NCI-H2196 (cell line): ENCODE measurements at regions not wholly inside any gene's neighbourhood (a gene's known extent, or its start where the extent isn't known, plus 50 kb on each side); places are given as distances from the start of the nearest gene placed in this dataset.
"Not testable (repeated sequence)": the region's sequence is repeated elsewhere in the genome, so short reads cannot be mapped to it uniquely, and the experiment has no call there.

Experiments used
- DNase-seq: peaks from one replicate; lab custom pipeline; 2025; ENCODE audit not compliant: unreplicated experiment; lab: John Stamatoyannopoulos, UW

DNA sequence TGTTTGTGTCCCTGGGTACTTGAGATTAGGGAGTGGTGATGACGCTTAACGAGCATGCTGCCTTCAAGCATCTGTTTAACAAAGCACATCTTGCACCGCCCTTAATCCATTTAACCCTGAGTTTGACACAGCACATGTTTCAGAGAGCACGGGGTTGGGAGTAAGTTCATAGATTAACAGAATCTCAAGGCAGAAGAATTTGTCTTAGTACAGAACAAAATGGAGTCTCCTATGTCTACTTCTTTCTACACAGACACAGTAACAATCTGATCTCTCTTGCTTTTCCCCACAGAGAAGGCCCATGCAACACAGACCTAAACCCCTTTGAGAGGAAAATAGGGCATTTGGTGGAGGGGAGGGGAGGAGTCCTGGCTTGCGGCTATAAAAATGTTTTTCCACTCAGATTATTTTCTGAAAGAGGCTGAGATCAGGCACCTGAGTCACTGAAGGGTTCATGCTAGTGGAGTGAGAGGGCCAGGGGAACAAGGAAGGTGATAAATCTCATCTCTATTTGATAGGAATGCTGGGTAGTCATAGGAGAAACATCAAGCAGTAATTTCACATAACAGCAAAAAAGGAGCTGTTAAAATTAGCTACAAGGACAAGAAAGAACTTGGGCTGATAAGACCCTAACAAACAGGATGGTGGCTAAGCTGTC, 136.9 kb downstream of the OR2B2 start:
- not testable (repeated sequence) for DNase-seq

DNA sequence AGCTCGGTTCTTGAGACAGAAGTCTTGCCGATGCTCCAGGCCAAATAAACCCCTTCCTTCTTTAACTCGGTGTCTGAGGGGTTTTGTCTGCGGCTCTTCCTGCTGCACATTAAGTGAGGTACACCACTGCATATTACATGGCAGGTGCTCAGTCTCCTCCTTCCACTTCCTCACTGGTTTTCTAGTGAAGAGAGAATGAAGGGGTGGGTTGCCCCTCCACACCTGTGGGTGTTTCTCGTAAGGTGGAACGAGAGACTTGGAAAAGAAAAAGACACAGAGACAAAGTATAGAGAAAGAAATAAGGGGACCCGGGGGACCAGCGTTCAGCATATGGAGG, 138.0 kb downstream of the OR2B2 start:
- not testable (repeated sequence) for DNase-seq

DNA sequence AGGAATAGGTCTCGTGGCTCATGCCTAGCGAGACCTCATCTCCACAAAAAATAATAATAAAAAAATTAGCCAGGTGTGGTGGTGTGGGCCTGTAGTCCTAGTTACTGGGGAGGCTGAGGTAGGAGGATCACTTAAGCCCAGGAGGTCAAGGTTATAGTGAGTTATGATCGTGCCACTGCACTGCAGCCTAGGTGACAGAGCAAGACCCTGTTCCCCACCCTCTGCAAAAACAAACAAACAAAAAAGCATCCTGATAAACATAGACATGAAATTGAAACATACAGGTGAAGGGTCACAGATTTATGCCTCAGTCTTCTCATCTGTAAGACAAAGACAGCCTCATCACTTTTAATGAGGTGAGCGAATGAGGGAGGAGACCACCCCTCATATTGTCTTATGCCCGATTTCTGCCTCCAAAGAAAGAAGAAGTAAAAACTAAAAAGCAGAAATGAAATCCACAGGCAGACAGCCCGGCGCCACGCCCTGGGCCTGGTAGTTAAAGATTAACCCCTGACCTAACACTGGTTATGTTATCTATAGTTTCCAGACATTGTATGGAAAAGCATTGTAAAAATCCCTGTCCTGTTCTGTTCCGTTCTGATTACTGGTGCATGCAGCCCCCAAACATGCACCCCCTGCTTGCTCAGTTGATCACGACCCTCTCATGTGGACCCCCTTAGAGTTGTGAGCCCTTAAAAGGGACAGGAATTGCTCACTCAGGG, 138.5 kb downstream of the OR2B2 start:
- not testable (repeated sequence) for DNase-seq

DNA sequence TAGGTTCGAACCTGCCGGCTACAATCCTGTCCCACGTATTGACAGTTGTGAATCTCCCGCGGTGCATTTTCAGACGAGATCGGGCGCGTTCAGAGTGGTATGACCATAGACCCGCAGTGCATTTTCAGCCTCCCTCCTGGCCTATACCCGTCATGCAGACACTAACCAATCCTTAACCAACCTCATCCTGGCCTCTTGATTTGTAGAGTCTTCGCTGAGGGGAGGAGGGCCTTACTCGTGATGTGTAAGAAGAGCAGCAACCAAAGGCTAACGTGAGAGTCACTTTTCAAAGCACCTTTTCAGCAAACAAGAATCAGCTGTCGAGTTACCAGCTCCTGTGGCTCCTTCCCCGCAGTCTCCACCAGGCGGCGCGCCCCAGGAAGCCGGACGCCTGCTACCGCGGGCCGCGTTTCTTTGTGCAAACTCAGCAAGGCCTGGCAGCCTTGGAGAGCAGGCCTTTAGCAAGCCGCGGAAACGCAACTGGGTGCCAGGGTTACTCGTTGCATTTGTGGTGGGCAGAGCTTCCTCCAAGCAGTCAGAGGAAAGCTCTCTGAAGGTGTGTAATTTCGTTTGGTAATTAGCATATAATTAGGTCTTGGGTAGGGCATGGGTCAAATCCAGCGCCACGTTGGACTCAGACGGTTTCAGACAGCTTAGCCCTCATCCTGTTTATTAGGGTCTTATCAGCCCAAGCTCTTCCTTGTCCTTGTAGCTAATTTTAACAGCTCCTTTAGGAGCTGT, 139.8 kb downstream of the OR2B2 start:
- peak; percentile 30 for DNase-seq

DNA sequence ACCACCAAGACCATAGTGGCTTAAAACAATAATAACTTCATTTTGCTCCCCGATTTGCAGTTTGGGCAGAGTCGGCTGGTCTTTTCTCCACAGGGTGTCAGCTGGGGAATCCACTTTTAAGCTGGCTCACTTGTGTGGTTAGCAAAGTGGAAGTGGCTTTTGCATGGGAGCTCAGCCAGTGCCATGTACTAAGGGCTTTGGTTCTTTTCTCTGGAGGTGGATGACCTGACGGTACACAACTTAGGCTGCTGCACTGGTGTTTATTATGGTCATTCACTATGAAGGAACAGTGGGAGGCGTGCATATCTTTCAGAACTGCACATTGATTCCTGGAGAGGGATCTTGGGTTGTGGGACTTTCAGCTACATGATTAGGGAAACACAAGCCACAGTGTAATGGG, 141.0 kb downstream of the OR2B2 start:
- DNase-seq = no peak

DNA sequence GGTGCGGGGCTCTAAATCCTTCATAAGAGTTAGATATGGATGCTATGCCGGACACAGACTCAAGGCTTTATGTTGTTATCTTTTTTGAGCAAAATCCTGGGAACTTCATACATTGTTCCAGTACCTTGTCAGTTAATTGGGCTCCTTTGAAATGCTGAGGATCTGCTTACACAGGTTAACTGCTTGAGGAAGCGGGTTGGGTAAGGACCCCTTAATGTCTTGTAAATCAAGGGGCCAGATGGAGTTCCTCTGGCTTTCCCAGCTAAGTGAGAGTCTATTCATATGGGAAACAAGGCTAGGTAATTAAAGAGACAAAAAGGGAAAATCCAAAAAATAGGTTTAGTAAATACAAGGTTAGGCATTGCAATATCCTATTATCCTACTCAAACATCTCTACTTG, 141.5 kb downstream of the OR2B2 start:
- no peak for DNase-seq

DNA sequence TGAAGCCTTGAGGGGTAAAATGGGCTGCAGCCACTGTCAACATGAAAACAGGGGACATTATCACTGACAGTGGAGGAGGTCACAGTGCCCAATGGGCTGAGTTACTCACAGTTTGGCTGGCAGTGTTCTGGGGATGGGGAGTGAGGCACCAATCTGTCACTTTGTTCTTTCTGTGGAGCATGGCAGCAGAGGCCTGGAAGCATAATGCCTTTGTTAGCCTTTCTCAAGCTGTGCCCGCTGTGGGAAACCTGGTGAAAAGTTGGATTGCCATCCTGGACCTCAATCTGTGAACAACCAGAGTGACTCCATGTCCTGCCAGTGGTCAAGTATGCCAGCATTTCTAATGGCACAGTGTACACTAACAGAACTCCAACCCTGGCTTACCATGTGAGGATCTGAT, 143.6 kb downstream of the OR2B2 start:
- DNase-seq = no peak

DNA sequence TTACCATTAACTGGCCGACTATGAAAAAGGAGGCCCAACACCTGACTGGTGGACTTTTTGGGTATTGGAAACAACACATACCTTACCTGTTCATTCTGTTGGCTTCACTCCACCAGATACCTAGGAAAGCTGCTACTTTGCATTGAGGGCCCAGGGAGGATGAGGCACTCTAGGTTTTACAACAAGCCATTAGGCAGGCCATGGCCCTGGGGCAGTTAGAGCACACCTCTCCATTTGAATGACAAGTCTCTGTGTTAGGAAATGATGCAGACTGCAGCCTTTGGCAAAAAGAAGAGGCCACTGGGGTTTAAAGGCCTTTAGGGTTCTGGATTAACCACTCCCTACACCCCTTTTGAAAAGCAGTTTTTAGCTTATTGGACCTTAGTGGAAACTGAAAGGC, 144.3 kb downstream of the OR2B2 start:
- no peak for DNase-seq

DNA sequence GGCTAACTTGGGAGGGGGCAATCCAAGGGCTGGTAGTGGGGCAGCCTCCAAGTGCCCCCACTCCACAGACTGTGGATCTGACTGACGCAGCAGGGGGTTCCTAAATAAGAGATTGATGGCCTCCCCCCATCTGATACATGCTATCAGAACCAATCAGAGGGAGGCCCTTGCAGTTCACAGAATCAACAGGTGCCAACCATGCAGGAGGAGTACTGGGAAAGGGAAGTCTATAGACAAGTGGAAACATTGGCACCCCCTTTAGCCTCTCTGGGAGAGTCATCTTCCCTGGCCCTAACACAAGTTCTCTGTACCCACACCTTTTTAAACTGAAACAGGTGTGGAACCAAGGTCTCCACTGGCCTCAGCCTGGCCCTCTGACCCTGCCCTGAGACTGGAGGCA, 145.8 kb downstream of the OR2B2 start:
- DNase-seq = no peak

DNA sequence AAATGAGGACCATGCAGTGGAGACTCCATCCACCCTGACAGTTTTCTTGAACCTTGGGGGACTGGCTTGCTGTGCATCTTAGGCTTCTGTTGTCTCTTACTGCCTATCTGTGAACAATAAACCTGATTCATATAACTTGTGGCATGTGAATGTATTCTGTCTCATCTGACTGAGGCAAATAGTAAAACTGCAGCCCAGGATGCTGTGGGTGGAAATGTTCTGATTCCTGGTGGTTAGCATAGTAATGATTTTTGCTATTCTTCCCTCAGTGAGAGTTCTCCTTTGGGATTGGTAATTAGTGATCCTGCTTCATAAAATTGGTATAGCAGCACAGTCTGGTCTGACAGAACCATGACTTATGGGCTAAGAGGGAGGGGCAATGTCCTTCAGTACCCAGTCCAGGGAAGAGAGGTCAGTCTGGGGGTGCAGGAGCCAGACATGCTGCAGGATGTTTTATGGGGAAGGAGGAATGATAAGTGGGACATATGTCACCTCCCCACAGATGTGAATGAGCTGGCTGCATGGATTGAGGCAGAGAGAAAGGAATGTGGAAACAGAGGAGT, 147.1 kb downstream of the OR2B2 start:
- DNase-seq = no peak

DNA sequence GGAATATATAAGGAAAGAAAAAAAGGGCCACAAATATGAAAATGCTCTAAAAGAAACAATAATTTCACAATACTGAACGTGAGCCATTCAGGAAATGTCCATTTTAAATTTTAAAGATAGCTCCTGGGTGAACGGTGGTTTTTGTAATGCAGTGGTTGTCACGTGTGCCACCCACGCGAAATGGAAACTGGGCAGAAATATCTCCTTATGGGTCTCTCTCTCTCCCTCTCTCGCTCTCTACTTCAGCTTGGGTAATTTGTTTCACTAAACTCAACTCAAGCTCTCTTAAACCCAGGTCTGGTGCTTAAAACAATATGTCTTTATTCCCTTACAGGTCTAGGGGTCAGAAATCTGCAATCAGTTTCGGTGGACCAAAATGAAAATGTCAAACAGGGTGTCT, 150.8 kb downstream of the OR2B2 start:
- DNase-seq = no peak

DNA sequence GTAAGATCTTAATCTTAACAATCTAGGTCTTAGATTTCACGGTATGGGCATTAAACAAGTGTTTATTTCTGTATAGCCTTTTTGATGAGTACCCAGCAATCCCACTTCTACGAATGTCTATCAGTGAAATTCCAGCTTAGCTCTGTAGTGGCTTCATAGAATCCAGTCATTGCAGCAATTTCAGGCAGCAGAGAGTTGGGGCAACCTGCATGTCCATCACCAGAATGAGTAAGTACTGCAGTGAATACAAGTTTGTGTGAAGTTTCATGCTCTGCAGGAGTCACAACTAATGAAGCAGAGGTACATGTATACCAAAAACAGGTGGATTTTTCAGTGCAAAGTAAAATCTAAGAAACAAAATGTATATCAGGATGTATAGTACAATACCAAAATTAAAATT, 151.7 kb downstream of the OR2B2 start:
- DNase-seq = no peak

DNA sequence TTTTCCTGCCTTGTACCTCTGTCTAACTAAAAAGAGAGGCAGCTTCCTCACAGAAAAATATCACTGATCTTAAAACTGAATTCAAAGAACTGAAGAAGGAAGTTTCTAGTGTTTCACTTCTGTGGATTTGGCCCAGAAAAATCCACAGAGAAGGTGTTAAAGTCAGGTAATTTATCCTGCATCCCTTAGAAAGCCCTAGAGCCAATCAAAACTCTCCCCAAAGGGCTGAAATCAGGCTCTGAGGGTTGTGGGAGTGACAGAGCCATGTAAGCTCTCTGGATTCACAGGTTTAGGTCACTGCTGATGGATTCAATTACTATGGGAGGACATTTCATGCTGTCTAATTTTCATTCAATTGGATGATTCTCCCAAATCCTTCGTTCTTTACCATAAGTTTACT, 152.3 kb downstream of the OR2B2 start:
- no peak for DNase-seq

DNA sequence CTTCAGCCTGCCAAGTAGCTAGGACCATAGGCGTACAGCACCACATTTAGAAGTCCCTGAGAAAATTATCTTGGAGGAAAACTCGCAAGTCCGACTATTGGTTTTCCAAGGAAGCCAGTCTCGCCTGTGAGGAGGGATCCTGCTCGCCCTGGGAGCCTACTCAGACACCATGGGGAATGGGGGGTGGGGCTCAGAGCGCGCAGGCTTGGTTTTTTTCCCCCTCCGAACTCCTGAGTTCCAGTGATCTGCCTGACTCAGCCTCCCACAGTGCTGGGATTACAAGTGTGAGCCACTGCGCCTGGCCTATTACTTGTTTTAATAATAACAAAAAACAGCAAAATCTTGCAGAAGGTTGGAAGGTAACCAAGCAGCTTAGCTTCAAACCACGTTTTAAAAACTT, 153.7 kb downstream of the OR2B2 start:
- no peak for DNase-seq

DNA sequence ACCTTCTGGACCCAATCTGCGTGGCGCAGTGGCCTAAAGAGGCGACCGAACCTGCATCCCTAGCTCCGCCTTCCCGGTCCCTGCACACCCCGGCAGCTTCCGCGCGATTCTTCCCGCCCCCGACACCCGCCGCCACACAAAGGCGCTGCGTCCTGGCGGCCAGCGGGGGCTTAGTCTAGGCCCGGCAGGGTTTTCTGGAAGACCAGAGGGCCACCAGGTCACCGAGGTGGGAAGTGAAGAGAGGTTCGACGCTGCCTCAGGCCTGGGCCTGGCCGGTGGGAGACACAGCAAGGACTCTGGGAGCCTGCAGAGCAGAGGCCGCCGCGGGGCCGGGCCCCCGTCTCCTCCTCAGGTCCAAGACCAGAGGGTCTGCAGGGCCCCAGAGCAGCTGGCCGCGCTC, 154.9 kb downstream of the OR2B2 start:
- DNase-seq = no peak

DNA sequence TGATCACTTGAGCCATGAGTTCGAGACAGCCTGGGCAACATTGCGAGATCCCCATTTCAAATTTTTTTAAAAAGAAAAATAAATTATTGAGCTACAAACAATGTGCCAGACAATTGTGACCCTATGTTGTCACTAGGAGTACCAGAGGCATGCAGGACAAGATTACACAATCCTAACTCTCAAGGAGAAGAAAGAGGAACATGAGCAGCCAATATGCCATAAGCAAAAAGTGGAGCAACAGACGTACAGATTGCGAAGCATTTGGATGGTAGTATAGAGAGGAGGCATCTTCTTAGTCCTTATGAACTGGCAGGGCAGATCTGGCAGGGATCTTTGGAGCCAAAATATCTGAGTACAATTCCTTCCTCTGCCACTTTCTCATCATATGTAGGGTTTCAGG, 156.4 kb downstream of the OR2B2 start:
- no peak for DNase-seq

DNA sequence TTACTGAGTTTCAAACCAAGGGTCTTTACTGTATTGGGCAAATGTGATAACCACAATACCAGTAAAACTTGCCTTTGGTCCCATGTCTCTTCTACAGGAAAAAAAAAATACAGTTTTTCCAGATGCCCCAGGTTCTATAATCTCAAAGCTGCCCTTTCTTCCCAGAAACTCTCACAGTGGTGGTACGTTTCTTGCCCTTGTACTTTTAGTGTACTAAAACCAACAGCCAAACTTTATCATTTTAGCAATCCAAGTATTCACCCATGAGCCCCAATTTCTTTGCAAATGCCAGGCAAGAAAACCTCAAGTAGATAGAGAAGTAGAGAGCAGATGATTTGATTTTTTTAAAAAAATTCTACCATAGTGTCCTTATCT, 157.8 kb downstream of the OR2B2 start:
- no peak for DNase-seq

DNA sequence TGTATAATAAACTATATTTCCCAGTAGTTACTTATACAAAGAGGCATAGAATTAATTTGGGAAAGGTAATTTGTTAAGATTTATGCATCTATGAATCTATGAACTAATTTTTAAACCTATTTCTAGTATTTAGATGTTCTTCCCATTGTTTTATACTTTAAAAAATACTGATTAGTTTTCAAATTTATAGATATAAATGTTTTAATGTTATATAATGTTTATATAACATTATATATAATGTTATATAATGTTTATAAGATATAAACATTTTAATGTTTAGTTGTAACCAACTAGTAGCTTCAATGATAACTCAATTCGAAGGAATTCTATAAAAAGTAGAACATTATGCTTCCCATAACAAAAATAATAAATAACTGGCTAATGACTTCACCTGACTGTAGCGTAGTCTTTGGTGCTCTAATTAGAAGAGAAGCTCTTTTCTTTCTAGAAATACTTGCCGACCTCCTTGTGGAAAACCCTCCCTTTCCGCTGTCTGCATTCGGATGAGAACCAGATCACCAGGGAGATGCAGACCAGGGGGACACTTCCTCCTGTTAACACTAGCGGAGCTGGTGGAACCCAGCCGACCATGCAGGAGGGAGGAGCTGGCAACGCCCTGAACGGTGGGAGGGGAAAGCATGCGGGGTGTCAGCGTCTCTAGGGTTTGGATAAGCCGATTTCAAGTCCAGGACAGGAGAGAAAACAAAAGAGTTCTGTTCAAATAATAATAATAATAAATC, 158.4 kb downstream of the OR2B2 start:
- peak; percentile 73 for DNase-seq

DNA sequence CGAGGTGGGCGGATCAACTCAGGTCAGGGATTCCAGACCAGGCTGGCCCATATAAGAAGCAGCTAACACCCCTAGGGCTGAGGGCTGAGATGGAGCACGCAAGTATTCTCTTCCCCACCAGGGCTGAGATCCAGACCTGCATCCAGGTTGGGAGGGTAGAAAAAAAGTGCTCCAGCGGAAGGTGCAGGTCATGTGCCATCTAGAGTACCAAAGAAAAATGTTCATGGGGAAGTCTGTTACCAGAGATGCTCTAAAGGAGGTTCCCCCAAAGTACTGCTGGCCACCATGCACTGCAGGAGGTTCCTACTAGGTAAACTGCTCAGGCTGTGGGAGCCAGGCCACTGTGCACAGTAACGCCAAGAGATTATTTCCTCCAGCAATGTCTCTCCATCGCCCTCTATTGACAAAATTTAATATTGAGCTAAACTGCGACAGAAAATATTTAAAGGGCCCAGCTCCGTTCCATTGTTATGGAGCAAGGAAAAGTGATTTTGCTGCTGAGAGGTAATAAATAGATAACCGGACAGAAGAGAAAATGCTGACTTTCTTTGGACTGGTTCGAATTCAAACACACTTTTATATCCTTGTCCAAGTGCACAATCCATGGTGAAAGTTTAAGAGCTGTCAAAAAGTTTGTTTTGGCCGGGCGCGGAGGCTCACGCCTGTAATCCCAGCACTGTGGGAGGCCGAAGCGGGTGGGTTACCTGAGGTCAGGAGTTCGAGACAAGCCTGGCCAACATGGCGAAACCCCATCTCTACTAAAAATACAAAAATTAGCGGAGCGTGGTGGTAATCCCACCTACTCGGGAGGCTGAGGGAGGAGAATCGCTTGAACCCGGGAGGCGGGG, 159.9 kb downstream of the OR2B2 start:
- DNase-seq = peak; percentile 81

DNA sequence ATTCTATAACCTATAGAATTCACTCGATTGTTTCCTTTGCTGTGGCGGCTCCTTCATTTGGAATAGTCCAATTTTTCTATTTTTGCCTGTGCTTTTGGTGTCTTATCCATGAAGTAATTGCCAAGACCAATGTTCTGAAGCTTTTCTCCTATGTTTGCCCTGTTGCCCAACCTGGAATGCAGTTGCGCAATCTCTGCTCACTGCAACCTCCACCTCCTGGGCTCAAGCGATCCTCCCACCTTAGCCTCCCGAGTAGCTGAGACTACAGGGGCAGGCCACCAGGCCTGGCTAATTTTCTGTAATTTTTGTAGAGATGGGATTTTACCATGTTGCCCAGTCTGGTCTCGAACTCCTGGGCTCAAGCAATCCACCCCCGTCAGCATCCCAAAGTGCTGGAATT, 163.5 kb downstream of the OR2B2 start:
- no peak for DNase-seq

DNA sequence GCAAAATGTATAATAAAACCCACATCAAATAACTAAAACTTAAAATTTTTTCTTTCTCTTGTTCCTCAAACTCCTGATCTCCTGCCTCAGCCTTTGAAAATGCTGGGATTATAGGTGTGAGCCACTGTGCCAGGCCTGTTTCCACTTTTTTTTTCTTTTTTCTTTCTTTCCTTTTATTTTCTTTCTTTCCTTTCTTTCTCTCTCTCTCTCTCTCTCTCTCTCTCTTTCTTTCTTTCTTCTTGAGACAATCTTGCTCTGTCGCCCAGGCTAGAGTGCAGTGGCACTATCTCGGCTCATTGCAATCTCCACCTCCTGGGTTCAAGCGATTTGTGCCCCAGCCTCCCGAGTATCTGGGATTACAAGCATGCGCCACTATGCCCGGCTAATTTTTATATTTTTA, 164.6 kb downstream of the OR2B2 start:
- DNase-seq = no peak
